Spleen (tissue), 11 donors: ENCODE measurements at regions not wholly inside any gene's neighbourhood (a gene's known extent, or its start where the extent isn't known, plus 50 kb on each side); places are given as distances from the start of the nearest gene placed in this dataset.
A peak's percentile ranks its signal among the peaks of the same experiment; 100 is the strongest.

ENCODE experiments used
- DNase-seq: peaks from one replicate; pipeline ENCODE4 v3.0.0-alpha.2; 2020
- H3K27ac ChIP-seq, 8 donors: fragments of 200-600 bp; sonication (generic) in 7 of 8; 1 replicate in 4 of 8; 2 replicates in 4 of 8; pipeline versions ENCODE4 v1.5.0 to v1.8.0; 2016 to 2021; ENCODE audit warnings: inconsistent platforms in 4 of 8, mild to moderate bottlenecking in 4 of 8, moderate library complexity in 1 of 8
- H3K27me3 ChIP-seq, 7 donors: fragments of 200-600 bp; sonication (generic) in 6 of 7; replicated peaks in 1 of 7; 1 replicate in 4 of 7; 2 replicates in 3 of 7; pipeline versions ENCODE4 v1.5.0 to v1.8.0; 2016 to 2021; ENCODE audit warnings: inconsistent platforms in 3 of 7, mild to moderate bottlenecking in 1 of 7
- H3K36me3 ChIP-seq, 6 donors: fragments of 200-600 bp; sonication (generic) in 5 of 6; 1 replicate in 4 of 6; 2 replicates in 2 of 6; pipeline versions ENCODE4 v1.5.0 to v1.8.0; 2016 to 2021; ENCODE audit warnings: inconsistent platforms in 2 of 6
- H3K4me1 ChIP-seq, 6 donors: fragments of 200-600 bp; sonication (generic) in 5 of 6; 1 replicate in 3 of 6; 2 replicates in 3 of 6; pipeline versions ENCODE4 v1.5.0 to v1.8.0; 2016 to 2021; ENCODE audit warnings: inconsistent platforms in 3 of 6
- H3K4me3 ChIP-seq, 8 donors: fragments of 200-600 bp; sonication (generic) in 7 of 8; 1 replicate in 4 of 8; 2 replicates in 4 of 8; pipeline versions ENCODE4 v1.5.0 to v1.8.0; 2016 to 2021; ENCODE audit warnings: inconsistent platforms in 4 of 8, mild to moderate bottlenecking in 4 of 8, moderate library complexity in 2 of 8
- H3K9me3 ChIP-seq, 8 donors: fragments of 200-600 bp; sonication (generic) in 7 of 8; 1 replicate in 4 of 8; 2 replicates in 4 of 8; pipeline versions ENCODE4 v1.5.0 to v1.8.0; 2016 to 2021; ENCODE audit warnings: inconsistent platforms in 4 of 8
- POLR2A ChIP-seq, 3 donors: fragments of 450-650 bp; IDR thresholded peaks; one replicate each; pipeline ENCODE4 v1.5.1; 2017; ENCODE audit warnings: antibody characterized with exemption in 3 of 3, mild to moderate bottlenecking in 1 of 3
- POLR2AphosphoS5 ChIP-seq, 3 donors: sonication (generic); formaldehyde crosslinking; IDR thresholded peaks; one replicate each; pipeline ENCODE4 v1.5.1; 2017; ENCODE audit warnings: antibody characterized with exemption in 3 of 3
- WGBS, 5 donors: extraction: QIAGEN DNeasy Blood & Tissue Kit in 3 of 5; methylation state at CpG; one replicate each; pipeline versions ENCODE4 v1.1.5 to v1.1.7; 2013 to 2018; 5-methylcytosine and 5-hydroxymethylcytosine counted together
- intact Hi-C: fragments of 100-400 bp; cut with DNase I; formaldehyde crosslinking; loops from one replicate; pipeline ENCODE4 v1.15.0; 2023; ENCODE audit warnings: low total_unique reads
- TF ChIP-seq, protein P1 (sequence below), 11 experiments: fragments of 200-600 bp in 7 of 11; fragments of 450-650 bp in 4 of 11; sonication (generic) in 4 of 11; IDR thresholded peaks in 8 of 11; conservative IDR thresholded peaks in 3 of 11; 1 replicate in 7 of 11; 2 replicates in 4 of 11; pipeline versions ENCODE4 v1.4.0 to v1.8.0; 2016 to 2021; ENCODE audit warnings: antibody characterized with exemption in 11 of 11, inconsistent platforms in 4 of 11, mild to moderate bottlenecking in 1 of 11
- donor health status: healthy with polysubstance abuse.
- donor health status: DM: no; HTN: no; CAD: no; lungs with moderate emphysema.
- donor health status: DM: no; HTN: no; CAD: no.
- donor health status: Bipolar disorder and iron deficiency.
- donor health status: healthy.
- donor health status: DM: no; HTN: no; CAD: no.
- donor health status: DM: yes; HTN: yes; CAD: no.

DNA sequence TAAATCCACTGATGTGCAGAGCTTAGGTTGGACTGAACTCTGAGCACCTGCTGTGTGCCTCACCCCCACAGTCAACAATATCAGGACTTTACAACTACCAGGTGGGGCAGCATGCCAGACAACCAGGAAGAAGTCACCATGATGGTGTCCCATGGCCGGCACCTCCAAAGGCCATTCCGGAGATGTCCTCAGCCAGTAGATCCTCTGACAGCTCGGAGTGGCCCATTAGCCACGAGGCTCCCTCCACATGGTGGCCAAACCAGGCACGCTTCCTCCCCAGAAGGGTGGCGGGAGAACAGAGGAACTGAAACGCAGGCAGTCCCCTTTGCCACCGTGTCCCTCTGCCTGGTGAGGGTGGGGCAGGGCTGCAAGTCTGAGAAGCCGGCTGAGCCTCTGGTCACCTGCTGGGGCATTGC, 390.0 kb downstream of the TNS3 start:
- no peak overlapping the region for H3K27ac ChIP-seq
- intact Hi-C loops, result no loop called here
- peaks cover 0 to 8% (median 0%) of the 10 kb centered on the region in 6 donors for H3K4me1 ChIP-seq
- no peaks in the 10 kb centered on the region for H3K9me3 ChIP-seq
- TF ChIP-seq, protein P1, sequence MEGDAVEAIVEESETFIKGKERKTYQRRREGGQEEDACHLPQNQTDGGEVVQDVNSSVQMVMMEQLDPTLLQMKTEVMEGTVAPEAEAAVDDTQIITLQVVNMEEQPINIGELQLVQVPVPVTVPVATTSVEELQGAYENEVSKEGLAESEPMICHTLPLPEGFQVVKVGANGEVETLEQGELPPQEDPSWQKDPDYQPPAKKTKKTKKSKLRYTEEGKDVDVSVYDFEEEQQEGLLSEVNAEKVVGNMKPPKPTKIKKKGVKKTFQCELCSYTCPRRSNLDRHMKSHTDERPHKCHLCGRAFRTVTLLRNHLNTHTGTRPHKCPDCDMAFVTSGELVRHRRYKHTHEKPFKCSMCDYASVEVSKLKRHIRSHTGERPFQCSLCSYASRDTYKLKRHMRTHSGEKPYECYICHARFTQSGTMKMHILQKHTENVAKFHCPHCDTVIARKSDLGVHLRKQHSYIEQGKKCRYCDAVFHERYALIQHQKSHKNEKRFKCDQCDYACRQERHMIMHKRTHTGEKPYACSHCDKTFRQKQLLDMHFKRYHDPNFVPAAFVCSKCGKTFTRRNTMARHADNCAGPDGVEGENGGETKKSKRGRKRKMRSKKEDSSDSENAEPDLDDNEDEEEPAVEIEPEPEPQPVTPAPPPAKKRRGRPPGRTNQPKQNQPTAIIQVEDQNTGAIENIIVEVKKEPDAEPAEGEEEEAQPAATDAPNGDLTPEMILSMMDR (IDR thresholded peaks at IDR 0.05 in 8 of 11, conservative IDR thresholded peaks at IDR 0.05 in 3 of 11), result no peak
- TF ChIP-seq POLR2A (IDR thresholded peaks at IDR 0.05) (no peak), POLR2AphosphoS5 (IDR thresholded peaks at IDR 0.05) (no peak)
- WGBS, 5 donors, result 63 to 85% (median 68%) methylated on average over 2 to 9 of the region's 9 CpGs
- DNase-seq, result peak; percentile 83
- H3K36me3 ChIP-seq, result no peaks in the 10 kb centered on the region
- no peaks in the 10 kb centered on the region for H3K27me3 ChIP-seq
- no peak overlapping the region for H3K4me3 ChIP-seq

DNA sequence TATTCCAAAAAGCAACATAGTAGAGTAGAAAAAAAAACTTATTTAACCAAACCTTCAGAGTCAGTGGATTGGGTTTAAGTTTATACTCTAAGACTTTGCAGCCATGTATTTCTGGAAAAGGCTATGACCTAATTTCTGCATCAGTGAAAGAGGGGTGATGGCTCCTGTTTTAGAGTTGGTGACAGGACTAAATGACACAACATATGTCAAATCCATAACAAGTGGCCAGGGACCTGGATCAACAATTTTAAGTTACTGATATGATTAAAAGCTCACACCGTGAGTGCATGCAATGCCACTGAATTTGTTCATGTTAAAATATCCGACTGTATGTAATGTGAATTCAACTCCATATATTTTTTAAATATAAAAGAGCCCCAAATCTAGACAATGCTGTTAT, 390.6 kb downstream of the TNS3 start:
- WGBS, 5 donors, result 82 to 96% (median 95%) methylated on average over 2 of the region's 2 CpGs
- peaks cover 0 to 13% (median 0%) of the 10 kb centered on the region in 6 donors for H3K4me1 ChIP-seq
- no peaks in the 10 kb centered on the region for H3K9me3 ChIP-seq
- H3K36me3 ChIP-seq, result no peaks in the 10 kb centered on the region
- no peaks in the 10 kb centered on the region for H3K27me3 ChIP-seq
- intact Hi-C loops, result no loop called here
- no peak overlapping the region for H3K27ac ChIP-seq
- no peak for DNase-seq
- no peak overlapping the region for H3K4me3 ChIP-seq
- TF ChIP-seq POLR2AphosphoS5 (IDR thresholded peaks at IDR 0.05), result no peak
- TF ChIP-seq POLR2A (IDR thresholded peaks at IDR 0.05), result no peak
- TF ChIP-seq, protein P1 (IDR thresholded peaks at IDR 0.05 in 8 of 11, conservative IDR thresholded peaks at IDR 0.05 in 3 of 11), result no peak

DNA sequence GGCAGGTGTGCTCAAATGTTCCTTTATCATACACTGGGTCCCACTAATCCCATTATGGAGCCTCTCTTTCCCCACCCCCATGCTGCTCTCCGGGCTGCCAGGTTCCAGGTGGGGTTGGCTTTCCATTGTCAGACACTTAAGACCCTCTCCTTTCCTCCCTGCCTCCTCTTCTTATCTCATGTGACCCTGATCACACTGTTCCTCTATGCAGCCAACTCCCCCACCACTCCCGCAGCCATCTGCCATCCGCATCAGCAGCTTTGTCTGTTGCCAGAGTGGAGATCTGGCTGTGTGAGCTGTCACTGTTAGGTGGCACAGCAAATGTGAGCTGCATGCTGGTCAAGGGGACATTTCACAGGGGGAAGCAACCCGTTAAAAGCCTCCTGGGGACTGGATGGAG, 391.4 kb downstream of the TNS3 start:
- intact Hi-C loops, result no loop called here
- no peak overlapping the region for H3K4me3 ChIP-seq
- H3K27ac ChIP-seq, result no peak overlapping the region
- no peak for DNase-seq
- no peaks in the 10 kb centered on the region for H3K36me3 ChIP-seq
- H3K9me3 ChIP-seq, result no peaks in the 10 kb centered on the region
- peaks cover 0 to 18% (median 0%) of the 10 kb centered on the region in 6 donors for H3K4me1 ChIP-seq
- 53 to 80% (median 65%) methylated on average over 3 to 4 of the region's 4 CpGs for WGBS, 5 donors
- H3K27me3 ChIP-seq, result no peaks in the 10 kb centered on the region
- TF ChIP-seq POLR2A (IDR thresholded peaks at IDR 0.05), result no peak
- TF ChIP-seq POLR2AphosphoS5 (IDR thresholded peaks at IDR 0.05), result no peak
- TF ChIP-seq, protein P1 (IDR thresholded peaks at IDR 0.05 in 8 of 11, conservative IDR thresholded peaks at IDR 0.05 in 3 of 11), result no peak

DNA sequence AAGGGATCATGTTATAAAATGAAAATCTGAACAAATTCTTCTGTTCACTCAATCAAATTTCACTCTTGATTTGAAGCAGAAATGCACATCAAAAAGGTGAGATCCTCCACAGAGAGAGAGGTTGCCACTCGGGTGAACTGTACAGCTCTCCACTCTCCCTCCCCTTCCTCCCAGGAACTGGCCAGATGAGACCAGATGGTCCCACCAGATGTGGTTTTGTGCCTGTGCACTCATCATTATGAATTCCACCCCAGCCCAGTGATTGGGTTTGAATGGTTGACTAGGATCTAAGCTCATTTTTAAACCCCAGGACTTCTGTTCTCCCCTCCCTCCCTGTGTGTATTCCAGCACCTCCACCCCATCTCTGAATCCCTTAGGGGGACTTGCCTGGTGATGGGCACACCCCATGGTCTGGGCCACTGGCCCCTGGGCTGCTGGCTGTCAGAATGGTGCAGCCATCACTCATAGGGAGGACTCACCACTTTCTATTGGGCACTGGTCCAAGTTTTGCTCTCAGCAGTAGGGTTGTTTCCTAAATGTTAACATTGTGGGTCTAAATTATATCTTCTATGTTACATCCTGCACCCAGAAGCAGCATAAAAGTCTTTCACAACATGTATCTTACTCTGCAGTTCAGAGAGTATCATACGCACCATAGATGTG, 393.1 kb downstream of the TNS3 start:
- H3K27ac ChIP-seq, result no peak overlapping the region
- no peaks in the 10 kb centered on the region for H3K27me3 ChIP-seq
- H3K36me3 ChIP-seq, result no peaks in the 10 kb centered on the region
- peaks cover 0 to 18% (median 0%) of the 10 kb centered on the region in 6 donors for H3K4me1 ChIP-seq
- TF ChIP-seq, protein P1 (IDR thresholded peaks at IDR 0.05 in 8 of 11, conservative IDR thresholded peaks at IDR 0.05 in 3 of 11), result no peak
- TF ChIP-seq POLR2A (IDR thresholded peaks at IDR 0.05) (no peak), POLR2AphosphoS5 (IDR thresholded peaks at IDR 0.05) (no peak)
- DNase-seq, result no peak
- 61 to 75% (median 64%) methylated on average over 2 of the region's 2 CpGs for WGBS, 5 donors
- intact Hi-C loops, result no loop called here
- no peaks in the 10 kb centered on the region for H3K9me3 ChIP-seq
- no peak overlapping the region for H3K4me3 ChIP-seq
